AG09309 (cell line): ENCODE measurements at regions not wholly inside any gene's neighbourhood (a gene's known extent, or its start where the extent isn't known, plus 50 kb on each side); places are given as distances from the start of the nearest gene placed in this dataset.
"Not testable (repeated sequence)": the region's sequence is repeated elsewhere in the genome, so short reads cannot be mapped to it uniquely, and the experiment has no call there.

Experiments used
- DNase-seq: peaks from one replicate; pipeline ENCODE4 v3.0.0-alpha.2; 2010; ENCODE audit warnings: low read depth
- H3K4me3 ChIP-seq: 2 replicates; pipeline ENCODE4 v1.5.1; 2011; ENCODE audit warnings: mild to moderate bottlenecking, low read depth, low read length, moderate library complexity; ENCODE audit not compliant: control insufficient read depth
- CTCF ChIP-seq: IDR thresholded peaks from 2 replicates; pipeline ENCODE4 v1.5.1; 2011; ENCODE audit warnings: mild to moderate bottlenecking, low read depth, low read length, inconsistent platforms; ENCODE audit not compliant: insufficient read depth, control insufficient read depth; ENCODE audit errors: missing control alignments

DNA sequence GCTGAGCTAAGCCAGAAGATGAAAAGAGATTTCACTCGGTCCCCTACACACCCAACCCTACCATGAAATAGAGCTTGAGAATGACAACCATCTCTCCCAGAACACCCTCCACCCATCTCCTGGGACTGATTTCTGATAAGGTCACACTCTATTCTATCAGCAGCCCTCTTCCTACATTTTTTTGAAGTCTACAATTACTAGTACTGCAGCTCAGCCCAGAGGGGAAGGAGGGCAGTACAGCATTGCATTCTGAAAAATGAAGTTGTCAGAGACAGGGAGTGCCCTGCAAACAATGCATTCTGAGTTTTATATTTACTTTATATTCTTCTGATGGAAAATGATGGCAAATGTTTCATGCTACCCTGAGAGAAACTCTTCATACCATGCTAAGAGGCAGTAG, 318.5 kb downstream of the BCAT1 start:
- no peak overlapping the region for H3K4me3 ChIP-seq
- DNase-seq = no peak
- no peak for TF ChIP-seq CTCF

- no peak overlapping the region for H3K4me3 ChIP-seq
- DNase-seq = no peak
- TF ChIP-seq CTCF = no peak
Observed at GRCh38 chr12:24625103-24625502, 323.8 kb downstream of the BCAT1 start.

- DNase-seq, H3K4me3 ChIP-seq: not testable (repeated sequence)
Observed at GRCh38 chr12:24619954-24620353, 328.9 kb downstream of the BCAT1 start.

GRCh38 chr12:24617471-24617870, 331.4 kb downstream of the BCAT1 start:
- TF ChIP-seq CTCF = no peak
- H3K4me3 ChIP-seq = no peak overlapping the region
- no peak for DNase-seq

GRCh38 chr12:24615967-24616411, 332.9 kb downstream of the BCAT1 start:
- no peak for DNase-seq
- no peak overlapping the region for H3K4me3 ChIP-seq
- no peak for TF ChIP-seq CTCF

DNA sequence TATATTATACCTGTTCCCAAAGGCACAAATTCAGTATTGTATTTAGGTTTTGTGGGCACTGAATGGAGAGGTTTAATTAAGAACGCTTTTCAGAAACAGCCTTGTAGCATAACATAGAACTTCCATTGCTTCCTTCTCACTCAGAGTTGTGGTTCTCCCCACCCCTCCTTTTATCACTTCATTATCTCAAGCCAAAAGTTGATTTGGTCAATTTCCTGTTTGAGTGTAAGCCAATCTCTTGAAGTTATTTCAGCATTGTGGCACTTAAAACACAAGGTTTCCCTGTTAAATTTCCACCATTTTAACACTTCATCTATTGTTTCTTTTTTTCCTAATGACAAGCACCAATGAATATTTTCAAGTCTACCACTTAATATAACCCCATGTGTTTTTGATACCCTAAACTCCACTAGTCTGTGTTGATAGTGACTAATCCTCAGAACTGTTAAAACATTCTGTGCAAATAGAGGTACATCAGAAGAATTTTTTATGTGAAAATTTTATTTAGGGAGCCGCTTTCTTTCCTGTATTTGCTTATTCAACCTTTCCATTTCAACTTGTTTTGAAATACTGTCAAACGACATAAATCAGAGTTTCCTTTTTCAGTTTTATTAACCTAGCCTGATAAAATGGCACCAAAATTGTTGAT, 340.1 kb downstream of the BCAT1 start:
- no peak for DNase-seq
- no peak for TF ChIP-seq CTCF
- H3K4me3 ChIP-seq = no peak overlapping the region

GRCh38 chr12:24608108-24608507, 340.8 kb downstream of the BCAT1 start:
- no peak overlapping the region for H3K4me3 ChIP-seq
- no peak for TF ChIP-seq CTCF
- no peak for DNase-seq
